ENCODE measurements at regions not wholly inside any gene's neighbourhood (a gene's known extent, or its start where the extent isn't known, plus 50 kb on each side); places are given as distances from the start of the nearest gene placed in this dataset.
"Not testable (repeated sequence)": the region's sequence is repeated elsewhere in the genome, so short reads cannot be mapped to it uniquely, and the experiment has no call there.

DNA sequence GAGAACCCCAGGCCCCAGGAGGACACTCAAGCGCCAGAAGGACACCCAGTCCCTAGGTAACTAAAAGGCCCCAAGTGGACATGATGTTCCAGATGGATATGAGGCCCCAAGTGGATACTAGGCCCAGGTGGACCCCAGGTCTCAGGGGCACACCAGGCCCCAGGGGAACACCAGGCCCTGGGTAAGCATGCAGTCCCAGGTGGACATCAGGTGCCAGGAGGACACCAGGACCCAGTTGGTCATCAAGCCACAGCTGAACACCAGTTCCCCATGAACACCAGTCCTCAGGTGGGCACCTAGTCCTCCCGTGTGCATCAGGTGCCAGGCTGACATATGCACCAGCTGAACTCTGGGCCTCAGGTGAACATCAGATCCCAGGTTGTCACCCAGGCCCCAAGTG is 1488.8 kb upstream of the TPTE start:
- not testable (repeated sequence) for H3K4me3 ChIP-seq, H3K36me3 ChIP-seq, H3K4me1 ChIP-seq, H3K4me2 ChIP-seq, H4K20me1 ChIP-seq, H3K27ac ChIP-seq, H3K9ac ChIP-seq, H3K27me3 ChIP-seq
- H3K9me3 ChIP-seq (replicated peaks in 1 of 11), result peaks cover 6 to 37% (median 20%) of the 10 kb centered on the region in 11 experiments; a peak in 20 of 22 replicates

DNA sequence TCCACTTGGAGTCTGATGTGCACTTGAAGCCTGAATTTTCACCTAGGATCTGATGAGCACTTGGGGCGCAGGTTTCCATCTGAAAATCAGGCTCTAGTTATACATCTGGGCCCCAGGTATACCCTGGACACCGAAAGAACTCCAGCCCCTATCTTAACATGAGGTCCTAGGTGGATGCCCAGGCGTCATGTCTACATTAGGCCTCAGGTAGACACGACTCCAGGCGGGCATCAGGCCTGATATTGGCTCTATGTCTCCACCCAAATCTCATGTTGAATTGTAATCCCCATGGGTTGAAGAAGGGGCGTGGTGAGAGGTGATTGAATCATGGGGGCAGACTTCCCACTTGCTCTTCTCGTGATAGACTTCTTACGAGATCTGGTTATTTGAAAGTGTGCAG is 1488.1 kb upstream of the TPTE start:
- not testable (repeated sequence) for H3K9ac ChIP-seq, H3K4me1 ChIP-seq, H3K27me3 ChIP-seq, H4K20me1 ChIP-seq, H3K4me2 ChIP-seq, H3K4me3 ChIP-seq, H3K36me3 ChIP-seq, H3K27ac ChIP-seq
- peaks cover 11 to 44% (median 27%) of the 10 kb centered on the region in 11 experiments; a peak in 20 of 22 replicates for H3K9me3 ChIP-seq (replicated peaks in 1 of 11)

DNA sequence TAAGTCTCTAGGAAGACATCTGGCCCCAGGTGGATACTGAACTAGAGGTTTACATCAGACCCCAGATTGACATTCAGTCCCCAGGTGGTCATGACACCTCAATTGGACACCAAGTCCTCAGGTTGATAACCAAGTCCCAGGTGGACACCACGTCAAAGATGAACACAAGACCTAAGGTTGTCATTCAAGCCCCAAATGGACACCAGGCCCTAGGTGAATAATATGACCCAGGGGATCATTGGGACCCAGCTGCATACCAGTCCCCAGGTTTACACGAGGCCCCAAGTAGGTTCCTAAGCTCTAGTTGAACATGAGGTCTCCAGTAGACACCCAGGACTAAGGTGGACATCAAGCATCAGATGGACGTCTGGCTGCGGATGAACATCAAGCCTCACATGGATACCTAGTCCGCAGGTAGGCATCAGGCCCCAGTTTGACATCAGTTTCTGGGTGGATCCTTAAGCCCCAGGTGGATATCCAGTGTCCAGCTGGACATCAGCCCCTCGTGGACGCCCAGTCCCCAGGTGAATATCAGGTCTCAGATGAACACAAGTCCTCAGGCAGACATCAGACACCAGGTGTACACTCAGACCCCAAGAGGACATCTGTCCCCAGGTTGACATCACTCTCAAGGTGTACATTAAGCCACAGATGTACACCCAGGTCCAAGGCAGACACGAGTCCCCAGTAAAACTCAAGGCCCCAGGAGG is 1486.7 kb upstream of the TPTE start:
- not testable (repeated sequence) for H3K4me2 ChIP-seq, H3K27ac ChIP-seq, H3K27me3 ChIP-seq, H3K9ac ChIP-seq, H3K36me3 ChIP-seq, H3K4me1 ChIP-seq, H4K20me1 ChIP-seq, H3K4me3 ChIP-seq
- H3K9me3 ChIP-seq (replicated peaks in 1 of 11), result peaks cover 16 to 44% (median 29%) of the 10 kb centered on the region in 11 experiments

DNA sequence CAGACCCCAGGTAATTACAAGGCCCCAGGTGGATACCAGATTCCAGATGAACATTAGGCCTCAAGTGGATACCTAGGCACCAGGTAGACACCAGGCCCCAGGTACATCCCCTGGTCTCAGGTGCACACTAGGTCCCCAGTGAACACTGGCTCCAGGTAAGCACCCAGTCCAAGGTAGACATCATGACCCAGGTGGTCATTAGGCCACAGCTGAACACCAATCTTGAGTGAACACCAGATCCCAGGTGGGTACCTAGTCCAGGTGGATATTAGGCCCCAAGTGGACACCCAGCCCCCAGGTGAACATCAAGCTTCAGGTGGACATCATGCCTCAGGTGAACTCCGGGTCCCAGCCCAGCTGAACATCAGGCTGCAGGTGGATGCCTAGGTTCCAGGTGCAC is 1486.2 kb upstream of the TPTE start:
- not testable (repeated sequence) for H3K27me3 ChIP-seq, H3K9ac ChIP-seq, H3K4me3 ChIP-seq, H3K36me3 ChIP-seq, H3K4me2 ChIP-seq, H3K4me1 ChIP-seq, H4K20me1 ChIP-seq, H3K27ac ChIP-seq
- H3K9me3 ChIP-seq (replicated peaks in 1 of 11), result peaks cover 22 to 49% (median 32%) of the 10 kb centered on the region in 11 experiments

DNA sequence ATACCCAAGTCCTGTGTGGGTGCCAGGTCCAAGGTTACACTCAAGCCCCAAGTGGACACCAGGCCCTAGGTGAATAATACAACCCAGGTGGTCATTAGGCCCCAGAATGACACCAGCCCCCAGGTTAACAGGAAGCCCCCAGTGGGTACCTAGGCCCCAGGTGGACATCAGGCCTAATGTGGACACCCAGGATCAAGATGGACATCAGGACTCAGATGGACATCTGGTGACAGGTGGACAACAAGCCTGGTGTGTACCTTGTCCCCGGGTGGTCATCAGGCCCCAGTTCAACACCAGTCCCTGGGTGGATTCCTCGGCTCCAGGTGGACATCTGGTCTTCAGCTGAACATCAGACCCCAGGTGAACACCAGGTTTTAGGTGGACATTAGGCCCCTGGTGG is 1485.4 kb upstream of the TPTE start:
- not testable (repeated sequence) for H3K4me3 ChIP-seq, H3K36me3 ChIP-seq, H3K4me1 ChIP-seq, H3K27me3 ChIP-seq, H3K27ac ChIP-seq, H3K9ac ChIP-seq, H4K20me1 ChIP-seq, H3K4me2 ChIP-seq
- peaks cover 29 to 56% (median 39%) of the 10 kb centered on the region in 11 experiments for H3K9me3 ChIP-seq (replicated peaks in 1 of 11)

DNA sequence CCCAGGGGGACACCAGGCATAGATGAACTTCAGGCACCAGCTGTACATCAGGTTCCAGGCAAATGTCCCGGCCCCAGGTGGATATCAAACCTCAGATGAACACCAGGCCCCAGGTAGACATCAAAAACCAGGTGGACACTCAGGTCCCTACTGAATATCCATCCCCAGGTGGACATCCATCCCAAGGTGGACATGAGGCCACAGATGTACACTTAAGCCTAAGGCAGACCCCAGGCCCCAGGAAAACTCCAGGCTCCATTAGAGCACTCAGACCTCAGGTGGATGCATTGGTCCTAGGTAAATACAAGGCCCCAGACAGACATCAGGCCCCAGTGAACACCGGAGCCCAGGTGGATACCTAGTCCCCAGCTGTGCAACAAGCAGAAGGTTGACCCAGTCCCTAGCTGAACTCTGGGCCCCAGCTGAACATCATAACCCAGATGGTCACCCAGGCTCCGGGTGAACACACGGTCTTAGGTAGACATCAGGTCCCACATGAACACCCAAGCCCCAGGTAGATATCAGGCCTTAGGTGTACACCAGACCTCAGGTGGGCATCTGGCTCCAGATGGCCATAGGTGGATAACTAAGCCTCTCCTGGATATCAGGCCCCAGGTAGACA is 1484.3 kb upstream of the TPTE start:
- peaks cover 39 to 67% (median 50%) of the 10 kb centered on the region in 11 experiments for H3K9me3 ChIP-seq (replicated peaks in 1 of 11)
- not testable (repeated sequence) for H4K20me1 ChIP-seq, H3K4me3 ChIP-seq, H3K9ac ChIP-seq, H3K4me1 ChIP-seq, H3K27me3 ChIP-seq, H3K36me3 ChIP-seq, H3K4me2 ChIP-seq, H3K27ac ChIP-seq

DNA sequence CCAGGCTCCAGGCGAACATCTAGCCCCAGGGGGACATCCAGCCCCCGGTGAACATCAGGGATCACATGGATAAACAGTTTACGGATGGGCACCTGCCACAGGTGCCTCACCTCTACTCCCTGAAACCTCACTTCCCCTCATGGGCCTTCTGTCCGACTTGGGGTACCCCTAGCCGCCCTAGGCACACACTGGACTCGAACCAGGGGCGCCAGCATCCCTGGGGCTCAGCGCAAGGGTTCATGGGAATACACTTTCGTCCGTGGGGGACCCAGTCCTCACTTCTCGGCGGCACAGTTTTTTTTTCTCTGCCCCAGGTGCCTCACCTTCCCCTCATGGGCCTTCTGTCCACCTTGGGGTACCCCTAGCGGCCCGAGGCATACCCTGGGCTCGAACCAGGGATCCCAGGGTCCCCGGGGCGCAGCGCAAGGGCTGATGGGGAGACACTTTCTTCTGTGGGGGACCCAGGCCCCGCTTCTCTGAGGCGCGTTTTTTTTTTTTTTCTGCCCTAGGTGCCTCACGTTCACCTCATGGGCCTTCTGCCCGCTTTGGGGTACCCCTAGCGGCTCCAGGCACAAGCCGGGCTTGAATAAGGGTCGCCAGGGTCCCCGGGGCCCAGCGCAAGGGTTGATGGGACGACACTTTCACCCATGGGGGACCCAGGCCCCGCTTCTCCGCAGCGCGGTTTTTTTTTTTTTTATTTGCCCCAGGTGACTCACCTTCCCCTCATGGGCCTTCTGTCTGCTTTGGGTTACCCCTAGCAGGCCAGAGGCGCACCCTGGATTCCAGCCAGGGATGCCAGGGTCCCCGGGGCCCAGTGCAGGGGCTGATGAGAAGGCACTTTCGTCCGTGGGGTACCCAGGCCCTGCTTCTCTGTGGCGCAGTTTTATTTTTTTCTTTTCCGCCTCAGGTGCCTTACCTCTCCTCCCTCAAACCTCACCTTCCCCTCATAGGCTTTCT is 1483.5 kb upstream of the TPTE start:
- not testable (repeated sequence) for H3K4me3 ChIP-seq, H3K9ac ChIP-seq, H3K27ac ChIP-seq, H3K4me1 ChIP-seq, H4K20me1 ChIP-seq, H3K36me3 ChIP-seq, H3K4me2 ChIP-seq, H3K27me3 ChIP-seq
- H3K9me3 ChIP-seq (replicated peaks in 1 of 11), result peaks cover 41 to 69% (median 51%) of the 10 kb centered on the region in 11 experiments

DNA sequence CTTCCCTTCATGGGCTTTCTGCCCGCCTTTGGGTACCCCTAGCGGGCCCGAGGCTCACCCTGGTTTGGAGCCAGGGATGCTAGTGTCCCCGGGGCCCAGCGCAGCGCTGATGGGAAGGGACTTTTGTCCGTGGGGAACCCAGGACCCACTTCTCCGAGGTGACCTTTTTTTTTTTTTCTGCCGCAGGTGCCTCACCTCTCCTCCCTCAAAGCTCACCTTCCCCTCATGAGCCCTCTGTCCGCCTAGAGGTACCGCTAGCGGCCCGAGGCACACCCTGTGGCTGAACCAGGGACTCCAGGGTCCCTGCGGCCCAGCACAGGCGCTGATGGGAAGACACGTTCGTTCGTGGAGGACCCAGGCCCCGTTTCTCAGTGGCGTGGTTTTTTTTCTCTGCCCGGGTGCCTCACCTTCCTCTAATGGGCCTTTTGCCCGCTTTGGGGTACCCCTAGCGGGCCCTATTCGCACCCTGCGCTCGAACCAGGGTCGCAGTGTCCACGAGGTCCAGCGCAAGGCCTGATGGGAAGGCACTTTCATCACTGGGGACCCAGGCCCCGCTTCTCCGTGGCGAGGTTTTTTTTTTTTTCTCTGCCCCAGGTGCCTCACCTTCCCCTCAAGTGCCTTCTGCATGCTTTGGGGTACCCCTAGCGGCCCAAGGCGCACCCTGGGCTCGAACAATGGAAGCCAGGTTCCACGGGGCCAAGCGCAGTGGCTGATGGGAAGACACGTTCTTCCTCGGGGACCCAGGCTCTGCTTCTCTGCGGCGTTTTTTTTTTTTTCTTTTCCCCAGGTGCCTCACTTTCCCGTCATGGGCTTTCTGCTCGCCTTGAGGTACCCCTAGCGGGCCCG is 1481.6 kb upstream of the TPTE start:
- H3K36me3 ChIP-seq, H3K9ac ChIP-seq, H4K20me1 ChIP-seq, H3K4me2 ChIP-seq, H3K27ac ChIP-seq, H3K4me1 ChIP-seq, H3K27me3 ChIP-seq: not testable (repeated sequence)
- Histone ChIP-seq H3K4me3 (0 out of 20 replicates have a peak overlapping the region, but pooled peaks of 1 of the 10 experiments have one; percentile 14), H3K9me3 (replicated peaks in 1 of 11) (peaks cover 45 to 70% (median 53%) of the 10 kb centered on the region in 11 experiments)

DNA sequence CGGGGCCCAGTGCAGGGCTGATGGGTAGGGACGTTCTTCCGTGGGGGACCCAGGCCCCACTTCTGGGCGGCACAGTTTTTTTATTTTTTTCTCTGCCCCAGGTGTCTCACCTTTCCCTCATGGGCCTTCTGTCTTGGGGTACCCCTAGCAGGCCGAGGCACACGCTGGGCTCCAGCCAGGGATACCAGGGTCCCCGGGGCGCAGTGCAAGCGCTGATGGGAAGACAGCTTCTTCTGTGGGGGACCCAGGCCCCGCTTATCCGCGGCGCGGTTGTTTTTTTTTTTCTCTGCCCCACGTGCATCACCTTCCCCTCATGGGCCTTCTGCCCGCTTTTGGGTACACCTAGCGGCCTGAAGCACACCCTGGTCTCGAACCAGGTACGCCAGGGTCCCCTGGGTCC is 1481.0 kb upstream of the TPTE start:
- H3K27ac ChIP-seq, H3K4me3 ChIP-seq, H3K27me3 ChIP-seq, H3K4me2 ChIP-seq, H3K9ac ChIP-seq, H3K36me3 ChIP-seq, H3K4me1 ChIP-seq, H4K20me1 ChIP-seq: not testable (repeated sequence)
- H3K9me3 ChIP-seq (replicated peaks in 1 of 11), result peaks cover 45 to 64% (median 53%) of the 10 kb centered on the region in 11 experiments

DNA sequence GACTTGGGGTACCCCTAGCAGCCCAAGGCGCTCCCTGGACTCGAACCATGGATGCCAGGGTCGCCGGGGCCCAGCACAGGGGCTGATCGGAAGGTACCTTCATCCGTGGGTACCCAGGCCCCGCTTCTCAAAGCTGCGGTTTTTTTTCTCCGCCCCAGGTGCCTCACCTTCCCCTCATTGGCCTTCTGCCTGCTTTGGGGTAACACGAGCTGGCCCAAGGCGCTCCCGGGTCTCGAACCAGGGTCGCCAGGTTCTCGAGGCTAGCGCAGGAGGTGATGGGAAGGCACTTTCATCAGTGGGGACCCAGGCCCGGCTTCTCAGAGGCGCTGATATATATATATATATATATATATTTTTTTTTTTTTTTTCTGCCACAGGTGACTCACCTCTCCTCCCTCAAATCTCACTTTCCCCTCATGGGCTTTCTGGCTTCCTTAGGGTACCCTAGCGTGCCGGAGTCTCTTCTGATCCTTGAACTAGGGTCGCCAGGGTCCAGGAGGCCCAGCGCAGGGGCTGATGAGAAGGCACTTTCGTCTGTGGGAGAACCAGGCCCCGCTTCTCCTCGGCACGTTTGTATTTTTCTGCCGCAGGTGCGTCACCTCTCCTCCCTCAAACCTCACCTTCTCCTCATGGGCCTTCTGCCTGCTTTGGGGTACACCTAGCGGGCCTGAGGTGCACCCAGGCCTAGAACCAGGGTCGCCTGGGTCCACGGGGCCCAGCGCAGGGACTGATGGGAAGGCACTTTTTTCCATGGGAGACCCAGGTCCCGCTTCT is 1480.0 kb upstream of the TPTE start:
- H3K9ac ChIP-seq, H3K4me3 ChIP-seq, H3K27me3 ChIP-seq, H3K27ac ChIP-seq, H3K4me2 ChIP-seq, H3K36me3 ChIP-seq, H3K4me1 ChIP-seq, H4K20me1 ChIP-seq: not testable (repeated sequence)
- H3K9me3 ChIP-seq (replicated peaks in 1 of 11), result peaks cover 41 to 59% (median 53%) of the 10 kb centered on the region in 11 experiments

DNA sequence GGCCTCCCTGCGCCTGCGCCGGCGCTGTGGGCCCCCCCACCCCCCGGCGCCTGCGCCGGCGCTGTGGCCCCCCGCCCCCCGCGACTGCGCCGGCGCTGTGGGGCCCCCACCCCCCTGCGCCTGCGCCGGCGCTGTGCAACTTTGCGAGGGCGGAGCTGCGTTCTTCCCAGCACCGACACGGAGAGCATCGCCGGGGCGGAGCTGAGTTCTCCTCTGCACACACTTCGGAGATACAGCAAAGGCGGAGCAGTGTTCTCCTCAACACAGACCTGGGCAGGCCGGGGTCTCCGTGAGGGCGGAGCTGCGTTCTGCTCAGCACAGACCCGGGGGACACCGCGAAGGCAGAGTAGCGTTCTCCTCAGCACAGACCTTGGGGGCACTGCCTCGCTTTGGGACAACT is 1478.3 kb upstream of the TPTE start:
- H4K20me1 ChIP-seq, H3K4me2 ChIP-seq, H3K27ac ChIP-seq, H3K36me3 ChIP-seq, H3K4me3 ChIP-seq, H3K27me3 ChIP-seq, H3K4me1 ChIP-seq, H3K9ac ChIP-seq: not testable (repeated sequence)
- H3K9me3 ChIP-seq (replicated peaks in 1 of 11), result peaks cover 34 to 43% (median 37%) of the 10 kb centered on the region in 11 experiments

DNA sequence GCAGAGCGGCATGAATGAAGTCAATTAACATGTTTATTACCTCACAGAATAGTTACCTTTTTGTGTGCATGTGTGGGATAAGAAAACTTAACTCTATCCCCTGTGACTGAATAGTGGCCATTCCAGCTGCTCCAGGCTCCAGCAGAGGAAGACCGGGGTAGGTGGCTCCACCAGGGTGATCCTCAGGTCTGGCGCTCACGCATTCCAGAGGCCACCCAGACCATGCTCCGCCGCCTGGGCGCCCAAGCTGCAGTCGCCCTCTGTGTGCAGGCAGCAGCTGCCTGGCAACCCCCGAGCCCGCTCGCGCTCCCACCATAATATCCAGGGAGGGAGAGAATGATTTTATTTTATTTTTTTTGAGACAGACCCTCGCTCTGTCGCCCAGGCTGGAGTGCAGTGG is 1474.5 kb upstream of the TPTE start:
- H3K4me1 ChIP-seq, H3K9ac ChIP-seq, H3K27me3 ChIP-seq, H3K4me3 ChIP-seq, H4K20me1 ChIP-seq, H3K4me2 ChIP-seq, H3K36me3 ChIP-seq, H3K27ac ChIP-seq: not testable (repeated sequence)
- H3K9me3 ChIP-seq (replicated peaks in 1 of 11), result peaks cover 3 to 10% (median 7%) of the 10 kb centered on the region in 11 experiments; a peak in 21 of 22 replicates

All from BLaER1 treated with 17β-estradiol and CSF1 and Interleukin-3, amounts not matched to agents 10 nM and 100 nM (cell line).